ENCODE measurements at regions not wholly inside any gene's neighbourhood (a gene's known extent, or its start where the extent isn't known, plus 50 kb on each side); places are given as distances from the start of the nearest gene placed in this dataset.

DNA sequence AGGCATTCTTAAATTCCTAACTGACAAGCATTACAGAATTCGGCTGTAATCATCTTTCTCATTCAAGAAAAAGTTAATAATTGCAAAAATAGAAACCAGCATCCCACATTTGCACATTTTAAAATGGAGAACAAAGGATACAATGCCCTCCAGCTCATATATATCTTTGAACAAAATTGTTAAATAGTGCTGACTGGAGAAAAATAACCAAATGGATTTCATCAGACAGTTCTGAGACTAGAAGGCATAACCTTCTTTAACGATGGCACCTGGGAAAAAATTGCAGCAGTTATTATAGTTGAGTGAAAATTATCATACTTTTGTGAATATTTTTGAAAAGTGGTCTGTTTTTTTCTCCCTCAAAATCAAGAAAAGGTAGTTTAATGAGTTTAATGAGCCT, 138.9 kb upstream of the CDH19 start:
- no peak for DNase-seq (ENCODE audit: low read depth)

- no peak for DNase-seq (ENCODE audit: low read depth)
Measured at GRCh38 chr18:66735933-66736332, 132.0 kb upstream of the CDH19 start.

DNA sequence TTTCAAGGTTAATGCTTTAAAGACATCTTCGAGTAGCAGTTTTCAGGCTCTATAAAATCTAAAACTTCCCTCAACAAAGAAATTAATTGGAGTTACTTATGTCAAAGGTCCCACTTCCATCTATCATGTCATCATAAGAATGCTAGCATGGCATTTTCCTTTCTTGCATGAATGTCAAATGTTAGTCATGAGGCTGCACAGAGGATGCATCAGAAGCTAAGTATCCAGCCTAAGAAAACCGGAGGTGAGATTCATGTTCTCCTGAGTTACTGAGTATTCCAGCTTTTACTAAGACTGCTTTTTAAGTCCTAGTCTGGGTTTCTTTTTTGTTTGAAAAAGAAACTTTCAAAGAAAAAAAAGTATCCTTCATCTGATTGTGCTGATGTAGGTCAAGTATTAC, 130.6 kb upstream of the CDH19 start:
- no peak for DNase-seq (ENCODE audit: low read depth)

DNA sequence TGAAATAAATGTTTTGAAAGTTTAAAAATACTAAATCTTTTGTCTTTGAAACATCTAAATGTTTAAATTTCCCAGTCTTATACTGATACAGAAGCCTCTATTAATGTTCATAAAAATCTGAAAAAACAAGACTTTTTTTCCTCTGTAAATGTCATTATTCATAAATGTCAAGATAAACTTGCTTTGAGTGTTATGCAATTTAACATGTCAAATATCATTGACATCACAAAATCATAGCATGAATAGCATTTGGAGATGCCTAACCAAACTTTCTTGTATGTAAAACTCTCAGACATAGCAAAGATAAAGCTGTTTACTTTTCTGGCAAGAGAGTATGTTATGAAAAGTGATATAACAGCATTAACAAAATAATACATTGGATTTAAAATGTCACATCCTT, 128.0 kb upstream of the CDH19 start:
- no peak for DNase-seq (ENCODE audit: low read depth)

DNA sequence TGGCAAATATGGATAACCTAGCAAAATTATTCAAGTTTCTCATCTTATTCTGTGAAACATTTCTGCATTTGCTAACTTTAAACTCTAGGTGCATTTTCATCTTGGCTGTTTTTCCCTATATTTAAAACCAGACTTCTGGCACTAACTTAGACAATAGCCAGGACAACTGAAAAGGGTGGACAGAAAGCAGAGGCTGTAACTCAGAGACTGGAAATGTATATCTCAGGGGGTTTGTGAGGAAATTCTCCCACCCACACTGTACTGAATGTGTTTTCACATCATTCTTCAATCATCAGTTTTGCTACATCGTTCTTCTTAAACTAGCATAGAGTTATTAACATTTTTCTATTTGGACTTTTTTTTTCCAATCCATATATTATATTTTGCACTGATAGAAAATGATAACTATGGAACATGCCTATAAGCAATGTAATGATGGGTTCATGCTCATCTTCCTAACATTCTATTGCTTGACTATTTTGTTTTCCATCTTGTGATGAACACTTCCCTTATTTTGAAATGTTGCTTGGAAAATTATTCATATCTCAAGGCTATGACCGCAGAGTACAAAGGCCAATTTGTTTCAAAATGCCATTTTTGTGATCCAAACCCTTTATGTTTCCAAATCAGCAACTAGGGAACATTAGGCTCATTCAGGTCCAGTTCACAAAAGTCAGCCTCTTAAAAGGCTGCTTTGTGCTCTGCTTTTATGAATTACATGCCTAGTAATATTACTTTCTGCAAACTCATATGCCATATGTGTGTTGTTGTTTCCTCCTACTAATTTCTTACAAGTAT, 125.8 kb upstream of the CDH19 start:
- no peak for DNase-seq (ENCODE audit: low read depth)

- DNase-seq (ENCODE audit: low read depth), result no peak
Measured at GRCh38 chr18:66728951-66729350, 125.1 kb upstream of the CDH19 start.

- no peak for DNase-seq (ENCODE audit: low read depth)
Measured at GRCh38 chr18:66727991-66728390, 124.1 kb upstream of the CDH19 start.

- no peak for DNase-seq (ENCODE audit: low read depth)
Measured at GRCh38 chr18:66724664-66725356, 120.9 kb upstream of the CDH19 start.

GRCh38 chr18:66722671-66723070, 118.8 kb upstream of the CDH19 start:
- DNase-seq (ENCODE audit: low read depth), result no peak

DNA sequence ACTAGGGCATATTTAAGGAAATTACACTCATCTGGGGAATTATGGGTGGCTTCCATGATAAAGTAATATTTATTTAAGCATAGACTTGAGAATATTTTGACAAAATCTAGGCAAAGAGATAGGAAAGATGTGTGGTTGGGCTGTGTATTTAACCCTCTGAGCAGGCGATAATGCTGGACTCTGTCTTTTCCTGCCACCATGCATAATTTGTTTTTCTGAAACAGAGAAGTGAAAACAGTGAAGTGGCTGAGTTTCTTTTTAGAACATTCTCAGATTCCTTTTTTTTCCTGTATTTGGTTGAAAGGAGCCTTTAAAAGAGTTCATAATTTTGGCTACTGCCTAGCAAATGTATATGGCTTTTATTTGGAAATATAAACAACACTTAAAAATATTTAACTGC, 104.8 kb upstream of the CDH19 start:
- DNase-seq (ENCODE audit: low read depth), result no peak

GRCh38 chr18:66707473-66707872, 103.6 kb upstream of the CDH19 start:
- no peak for DNase-seq (ENCODE audit: low read depth)

DNA sequence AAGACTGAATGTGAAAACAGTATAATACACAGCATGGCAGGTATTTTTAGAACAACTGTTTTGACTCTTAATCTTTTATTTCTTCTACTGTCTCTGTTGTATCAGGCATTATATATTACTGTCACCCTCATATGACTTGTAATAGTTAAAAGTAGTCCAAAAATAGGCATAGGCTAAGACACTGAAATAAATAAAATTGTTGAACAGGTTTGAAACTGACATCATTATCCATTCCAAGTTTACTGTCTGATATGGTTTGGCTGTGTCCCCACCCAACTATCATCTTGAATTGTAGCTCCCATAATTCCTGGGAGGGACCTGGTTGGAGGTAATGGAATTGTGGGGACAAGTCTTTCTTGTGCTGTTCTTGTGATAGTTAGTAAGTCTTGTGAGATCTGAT, 91.4 kb upstream of the CDH19 start:
- DNase-seq (ENCODE audit: low read depth), result no peak

- no peak for DNase-seq (ENCODE audit: low read depth)
Measured at GRCh38 chr18:66694852-66695251, 91.0 kb upstream of the CDH19 start.

- DNase-seq (ENCODE audit: low read depth), result no peak
Measured at GRCh38 chr18:66687635-66688034, 83.7 kb upstream of the CDH19 start.

GRCh38 chr18:66682855-66683322, 79.0 kb upstream of the CDH19 start:
- no peak for DNase-seq (ENCODE audit: low read depth)

DNA sequence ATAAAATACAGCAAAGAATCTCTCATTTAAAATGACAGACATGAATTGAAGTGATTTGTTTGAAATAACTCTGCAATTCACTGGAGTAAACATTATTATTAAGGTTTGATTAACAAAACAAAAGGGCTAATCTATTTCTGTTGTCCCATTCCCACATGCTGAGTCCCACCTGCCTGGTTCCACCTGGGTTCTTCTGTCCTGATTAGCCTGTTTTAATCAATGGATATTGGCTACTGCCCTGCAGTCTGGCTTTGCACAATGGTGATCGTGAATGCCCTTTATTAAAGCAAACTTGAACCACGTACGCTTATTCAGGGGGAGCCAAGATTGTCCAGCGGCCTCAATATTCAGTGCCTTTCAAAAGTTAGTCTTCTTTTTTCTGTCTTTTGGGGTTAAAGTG, 72.8 kb upstream of the CDH19 start:
- no peak for DNase-seq (ENCODE audit: low read depth)

GRCh38 chr18:66674286-66674685, 70.4 kb upstream of the CDH19 start:
- DNase-seq (ENCODE audit: low read depth), result no peak

GRCh38 chr18:66668706-66669105, 64.8 kb upstream of the CDH19 start:
- no peak for DNase-seq (ENCODE audit: low read depth)

DNA sequence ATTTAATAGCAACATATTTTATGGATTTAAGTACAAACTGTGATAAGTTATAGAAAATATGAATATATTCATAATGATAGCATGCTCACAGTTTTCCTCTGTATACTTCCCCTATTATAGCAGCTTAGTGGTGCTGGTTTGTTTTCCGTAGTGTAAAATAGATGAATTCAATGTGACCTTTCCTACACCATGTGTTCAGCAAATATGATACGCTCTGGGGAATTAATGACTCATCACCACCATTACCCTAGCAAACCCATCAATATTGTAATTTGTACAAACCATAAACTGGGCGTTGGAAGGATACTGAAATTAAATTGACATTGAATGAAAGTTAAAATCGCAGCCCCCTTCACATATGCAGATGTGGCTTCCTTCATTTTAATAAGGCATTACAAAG, 58.7 kb upstream of the CDH19 start:
- DNase-seq (ENCODE audit: low read depth), result no peak

GRCh38 chr18:66655407-66655806, 51.5 kb upstream of the CDH19 start:
- DNase-seq (ENCODE audit: low read depth), result no peak
